GM19372 (cell line): ENCODE measurements at regions not wholly inside any gene's neighbourhood (a gene's known extent, or its start where the extent isn't known, plus 50 kb on each side); places are given as distances from the start of the nearest gene placed in this dataset.

Experiments
- ATAC-seq: cut with Tn5 transposase; IDR thresholded peaks from one replicate; pipeline ENCODE4 v1.9.1; 2021; ENCODE audit warnings: mild to moderate bottlenecking, low read depth, moderate library complexity; ENCODE audit not compliant: unreplicated experiment

- ATAC-seq = no peak
Measured at GRCh38 chr3:107285197-107285596, 92.0 kb upstream of the CCDC54 start.

DNA sequence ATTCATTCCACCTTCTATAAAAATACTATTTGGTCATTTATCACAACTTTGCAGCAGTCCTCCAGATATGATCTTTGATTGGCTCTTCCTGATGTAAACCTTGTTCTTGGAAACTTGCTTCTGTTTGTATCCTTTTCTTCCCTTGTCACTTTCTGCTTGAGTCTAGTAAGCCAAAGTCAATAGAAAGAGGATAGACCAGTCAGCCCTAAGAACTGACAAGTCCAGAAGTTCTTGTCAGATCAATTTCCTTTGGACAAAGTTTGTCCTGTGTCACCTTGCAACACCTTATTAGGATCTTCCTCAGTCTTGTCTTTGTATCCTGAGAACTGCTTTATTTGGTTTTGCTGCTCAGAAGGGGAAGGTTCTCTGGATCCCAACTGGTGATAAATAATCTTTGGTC is 87.9 kb upstream of the CCDC54 start:
- ATAC-seq = no peak

DNA sequence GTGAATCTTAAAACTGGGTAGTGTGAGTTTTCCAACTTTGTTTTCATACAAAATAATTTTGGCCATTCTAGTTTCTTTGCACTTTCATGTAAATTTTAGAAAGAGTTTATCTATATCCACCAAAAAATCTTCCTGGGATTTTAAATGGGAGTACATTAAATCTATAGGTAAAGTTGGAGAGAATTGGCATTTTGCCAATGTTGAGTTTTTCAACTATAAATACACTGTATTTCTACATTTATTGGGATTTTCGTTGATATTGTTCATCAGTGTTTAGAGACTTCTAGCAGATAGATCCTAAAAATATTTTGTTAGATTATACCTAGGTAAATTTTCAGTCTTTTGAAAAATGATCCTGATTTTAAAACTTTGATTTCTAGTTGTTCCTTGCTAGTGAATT is 83.1 kb upstream of the CCDC54 start:
- ATAC-seq = no peak

- ATAC-seq = no peak
Measured at GRCh38 chr3:107297597-107297996, 79.6 kb upstream of the CCDC54 start.

GRCh38 chr3:107307205-107307604 is 70.0 kb upstream of the CCDC54 start:
- no peak for ATAC-seq

DNA sequence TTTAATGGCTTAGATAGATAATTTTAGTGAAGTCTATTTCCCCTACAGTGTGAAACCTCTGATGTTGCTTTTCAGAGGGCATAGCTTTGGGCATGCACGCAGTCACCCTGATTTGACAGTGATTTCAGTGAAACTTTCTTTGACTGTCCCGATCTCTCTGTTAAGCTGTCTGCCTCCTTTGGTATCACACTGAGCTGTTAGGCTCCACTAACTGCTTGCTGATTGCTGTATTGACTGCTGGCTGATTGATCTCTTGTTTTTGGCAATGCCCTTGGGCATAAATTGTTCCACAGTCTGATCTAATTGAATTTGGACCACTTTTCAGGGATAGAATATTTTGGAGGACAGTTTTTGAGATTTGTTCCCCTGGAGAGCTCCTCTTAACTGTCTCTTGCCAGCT is 68.5 kb upstream of the CCDC54 start:
- no peak for ATAC-seq

DNA sequence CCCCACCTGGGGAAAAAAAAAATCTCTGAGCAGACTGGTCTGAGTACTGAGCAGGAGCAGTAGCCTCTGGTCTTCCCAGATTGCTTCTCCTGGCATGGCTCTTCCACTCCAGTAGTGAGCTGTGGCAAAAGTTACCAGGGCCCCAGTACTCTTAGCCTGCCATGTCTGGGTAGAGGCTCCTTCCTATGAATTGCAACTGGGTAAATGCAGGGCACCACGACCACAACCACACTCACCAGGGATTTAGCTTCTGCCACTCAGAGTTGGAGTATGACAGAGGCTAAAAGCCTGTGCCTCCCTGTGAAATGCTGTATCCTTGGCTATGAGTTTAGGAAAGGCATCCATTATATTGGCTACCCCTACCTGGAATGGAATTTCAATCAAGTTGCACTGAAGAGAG is 67.9 kb upstream of the CCDC54 start:
- no peak for ATAC-seq

DNA sequence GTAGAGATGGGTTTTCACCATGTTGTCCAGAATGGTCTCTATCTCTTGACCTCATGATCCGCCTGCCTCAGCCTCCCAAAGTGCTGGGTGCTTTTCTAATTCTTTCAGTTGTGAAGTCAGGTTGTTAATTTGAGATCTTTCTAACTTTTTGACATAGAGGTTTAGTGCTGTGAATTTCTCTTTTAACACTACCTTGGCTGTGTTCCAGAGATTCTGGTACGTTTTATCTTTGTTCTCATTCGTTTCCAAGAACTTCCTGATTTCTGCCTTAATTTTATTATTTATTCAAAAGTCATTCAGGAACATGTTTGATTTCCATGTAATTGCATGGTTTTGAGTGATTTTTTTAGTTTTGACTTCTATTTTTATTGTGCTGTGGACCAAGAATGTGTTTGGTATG is 63.5 kb upstream of the CCDC54 start:
- no peak for ATAC-seq

GRCh38 chr3:107315141-107315540 is 62.1 kb upstream of the CCDC54 start:
- no peak for ATAC-seq

GRCh38 chr3:107323723-107324122 is 53.5 kb upstream of the CCDC54 start:
- ATAC-seq = no peak

GRCh38 chr3:107325446-107325845 is 51.8 kb upstream of the CCDC54 start:
- no peak for ATAC-seq
